ENCODE measurements at regions not wholly inside any gene's neighbourhood (a gene's known extent, or its start where the extent isn't known, plus 50 kb on each side); places are given as distances from the start of the nearest gene placed in this dataset.

GRCh38 chr5:84585218-84585617, 200.5 kb upstream of the EDIL3 start:
- TF ChIP-seq EZH2 (IDR thresholded peaks at IDR 0.05; ENCODE audit: borderline replicate concordance, control insufficient read depth, low read depth, low read length), result no peak
- TF ChIP-seq PBX3 (IDR thresholded peaks at IDR 0.05; ENCODE audit: insufficient replicate concordance, low read depth, low read length), result no peak
- no peak for TF ChIP-seq POLR2A (IDR thresholded peaks at IDR 0.05; ENCODE audit: low read depth, low read length)
- TF ChIP-seq CTCF (IDR thresholded peaks at IDR 0.05 in 2 of 3, conservative IDR thresholded peaks at IDR 0.05 in 1 of 3; ENCODE audit: control insufficient read depth in 2 of 3, extremely low read depth in 1 of 3, insufficient read depth in 1 of 3, low read depth in 3 of 3, low read length in 3 of 3), result no peak
- TF ChIP-seq SMAD5 (IDR thresholded peaks at IDR 0.05; ENCODE audit: low read depth), result no peak
